Neutrophil (primary cell): ENCODE measurements at regions not wholly inside any gene's neighbourhood (a gene's known extent, or its start where the extent isn't known, plus 50 kb on each side); places are given as distances from the start of the nearest gene placed in this dataset.
A peak's percentile ranks its signal among the peaks of the same experiment; 100 is the strongest.

Experiments
- H3K27ac ChIP-seq: fragments of 200-600 bp; sonication (generic); 2 replicates; pipeline ENCODE4 v1.5.1; 2016; ENCODE audit warnings: mild to moderate bottlenecking, moderate library complexity
- H3K27me3 ChIP-seq: fragments of 200-600 bp; sonication (generic); 2 replicates; pipeline ENCODE4 v1.6.0; 2016; ENCODE audit warnings: mild to moderate bottlenecking
- H3K36me3 ChIP-seq: fragments of 200-600 bp; sonication (generic); 2 replicates; pipeline ENCODE4 v1.5.1; 2017
- H3K4me1 ChIP-seq, 2 experiments: fragments of 200-600 bp in 1 of 2; sonication (generic) in 1 of 2; 1 replicate in 1 of 2; 2 replicates in 1 of 2; pipeline versions ENCODE4 v1.5.1 to v1.6.1; 2013 to 2016; ENCODE audit warnings: low read depth in 1 of 2, low read length in 1 of 2, mild to moderate bottlenecking in 1 of 2, moderate library complexity in 1 of 2; ENCODE audit not compliant: control insufficient read depth in 1 of 2, insufficient read depth in 1 of 2
- H3K4me3 ChIP-seq, 2 experiments: fragments of 200-600 bp in 1 of 2; sonication (generic) in 1 of 2; 1 replicate in 1 of 2; 2 replicates in 1 of 2; pipeline ENCODE4 v1.5.1; 2013 to 2016; ENCODE audit warnings: low read depth in 1 of 2, low read length in 1 of 2, mild to moderate bottlenecking in 1 of 2, moderate library complexity in 1 of 2
- H3K9me3 ChIP-seq: fragments of 200-600 bp; sonication (generic); 2 replicates; pipeline ENCODE4 v1.5.1; 2016
- CTCF ChIP-seq: fragments of 200-600 bp; sonication (generic); IDR thresholded peaks from 2 replicates; pipeline ENCODE4 v1.5.1; 2016; ENCODE audit warnings: antibody characterized with exemption

GRCh38 chr1:234759888-234760287 is 149.9 kb upstream of the IRF2BP2 start:
- Histone ChIP-seq H3K4me1 (peaks cover 55 to 60% of the 10 kb centered on the region in 2 experiments), H3K27me3 (no peaks in the 10 kb centered on the region), H3K27ac (peak overlapping the region; percentile 70), H3K4me3 (no peak overlapping the region), H3K36me3 (no peaks in the 10 kb centered on the region), H3K9me3 (no peaks in the 10 kb centered on the region)
- no peak for TF ChIP-seq CTCF

GRCh38 chr1:234758851-234759250 is 148.9 kb upstream of the IRF2BP2 start:
- Histone ChIP-seq H3K27me3 (no peaks in the 10 kb centered on the region), H3K9me3 (no peaks in the 10 kb centered on the region), H3K4me3 (no peak overlapping the region), H3K36me3 (no peaks in the 10 kb centered on the region), H3K27ac (peak overlapping the region; percentile 70), H3K4me1 (peaks cover 47 to 52% of the 10 kb centered on the region in 2 experiments)
- no peak for TF ChIP-seq CTCF

GRCh38 chr1:234756857-234757256 is 146.9 kb upstream of the IRF2BP2 start:
- Histone ChIP-seq H3K4me1 (peaks cover 33 to 41% of the 10 kb centered on the region in 2 experiments), H3K27ac (no peak overlapping the region), H3K4me3 (no peak overlapping the region), H3K36me3 (no peaks in the 10 kb centered on the region), H3K27me3 (no peaks in the 10 kb centered on the region), H3K9me3 (no peaks in the 10 kb centered on the region)
- TF ChIP-seq CTCF: no peak

GRCh38 chr1:234756066-234756774 is 146.2 kb upstream of the IRF2BP2 start:
- no peaks in the 10 kb centered on the region for H3K36me3 ChIP-seq
- no peak overlapping the region for H3K27ac ChIP-seq
- H3K27me3 ChIP-seq: no peaks in the 10 kb centered on the region
- peaks cover 33 to 41% of the 10 kb centered on the region in 2 experiments for H3K4me1 ChIP-seq
- no peak overlapping the region for H3K4me3 ChIP-seq
- H3K9me3 ChIP-seq: no peaks in the 10 kb centered on the region
- TF ChIP-seq CTCF: no peak

- no peak for TF ChIP-seq CTCF
- Histone ChIP-seq H3K36me3 (no peaks in the 10 kb centered on the region), H3K9me3 (no peaks in the 10 kb centered on the region), H3K27me3 (no peaks in the 10 kb centered on the region), H3K27ac (no peak overlapping the region), H3K4me3 (no peak overlapping the region), H3K4me1 (peaks cover 31 to 39% of the 10 kb centered on the region in 2 experiments)
Observed at GRCh38 chr1:234755449-234755863, 145.5 kb upstream of the IRF2BP2 start.
